Ascending aorta (tissue), 2 donors: ENCODE measurements at regions not wholly inside any gene's neighbourhood (a gene's known extent, or its start where the extent isn't known, plus 50 kb on each side); places are given as distances from the start of the nearest gene placed in this dataset.

Experiments
- DNase-seq, 2 donors: peaks; one replicate each; pipeline ENCODE4 v3.0.0-alpha.2; 2019; ENCODE audit warnings: low spot score in 2 of 2
- H3K27ac ChIP-seq, 2 donors: fragments of 200-600 bp; sonication (generic); one replicate each; pipeline ENCODE4 v1.5.1; 2016 to 2017; ENCODE audit warnings: mild to moderate bottlenecking in 1 of 2
- H3K27me3 ChIP-seq: fragments of 200-600 bp; sonication (generic); one replicate; pipeline ENCODE4 v1.5.1; 2017
- H3K36me3 ChIP-seq, 2 donors: fragments of 200-600 bp; sonication (generic); one replicate each; pipeline ENCODE4 v1.5.1; 2016
- H3K4me1 ChIP-seq, 2 donors: fragments of 200-600 bp; sonication (generic); one replicate each; pipeline ENCODE4 v1.5.1; 2016 to 2017; ENCODE audit warnings: mild to moderate bottlenecking in 1 of 2
- H3K4me3 ChIP-seq, 2 donors: fragments of 200-600 bp; sonication (generic); one replicate each; pipeline ENCODE4 v1.5.1; 2016 to 2017; ENCODE audit warnings: mild to moderate bottlenecking in 1 of 2
- H3K9me3 ChIP-seq, 2 donors: fragments of 200-600 bp; sonication (generic); one replicate each; pipeline ENCODE4 v1.5.1; 2016
- CTCF ChIP-seq, 3 experiments: fragments of 200-600 bp in 2 of 3; fragments of 450-650 bp in 1 of 3; sonication (generic) in 2 of 3; IDR thresholded peaks; one replicate each; pipeline ENCODE4 v1.5.1; 2016 to 2019; ENCODE audit warnings: antibody characterized with exemption in 3 of 3, mild to moderate bottlenecking in 1 of 3, moderate library complexity in 1 of 3
- intact Hi-C: fragments of 100-400 bp; cut with DNase I; formaldehyde crosslinking; loops from one replicate; pipeline ENCODE4 v1.15.1; 2023

GRCh38 chr3:115279939-115280338, 132.9 kb upstream of the ZBTB20 start:
- H3K4me3 ChIP-seq, result no peak overlapping the region
- H3K27ac ChIP-seq, result peak overlapping the region; percentile 61 to 63
- H3K27me3 ChIP-seq, result no peaks in the 10 kb centered on the region
- intact Hi-C loops, result loop anchor here (5.0 kb wide), 1 partner anchor 232 kb away; no protein-coding TSS in a partner anchor
- no peaks in the 10 kb centered on the region for H3K36me3 ChIP-seq
- DNase-seq, result no peak
- H3K4me1 ChIP-seq, result peaks cover 0 to 18% of the 10 kb centered on the region in 2 donors
- H3K9me3 ChIP-seq, result no peaks in the 10 kb centered on the region
- no peak for TF ChIP-seq CTCF (IDR thresholded peaks at IDR 0.05)

GRCh38 chr3:115280506-115280905, 133.4 kb upstream of the ZBTB20 start:
- TF ChIP-seq CTCF (IDR thresholded peaks at IDR 0.05), result no peak
- H3K4me1 ChIP-seq, result peaks cover 0 to 18% of the 10 kb centered on the region in 2 donors
- intact Hi-C loops, result no loop called here
- H3K9me3 ChIP-seq, result no peaks in the 10 kb centered on the region
- H3K36me3 ChIP-seq, result no peaks in the 10 kb centered on the region
- no peak for DNase-seq
- H3K27ac ChIP-seq, result peak overlapping the region; percentile 61 to 63
- no peak overlapping the region for H3K4me3 ChIP-seq
- no peaks in the 10 kb centered on the region for H3K27me3 ChIP-seq

- intact Hi-C loops, result no loop called here
- Histone ChIP-seq H3K27ac (no peak overlapping the region), H3K9me3 (no peaks in the 10 kb centered on the region), H3K4me1 (peaks cover 0 to 18% of the 10 kb centered on the region in 2 donors), H3K27me3 (no peaks in the 10 kb centered on the region), H3K36me3 (no peaks in the 10 kb centered on the region), H3K4me3 (no peak overlapping the region)
- DNase-seq, result no peak
- no peak for TF ChIP-seq CTCF (IDR thresholded peaks at IDR 0.05)
Measured at GRCh38 chr3:115281697-115282675, 134.9 kb upstream of the ZBTB20 start.

GRCh38 chr3:115284980-115285379, 137.9 kb upstream of the ZBTB20 start:
- no peak for DNase-seq
- intact Hi-C loops, result no loop called here
- TF ChIP-seq CTCF (IDR thresholded peaks at IDR 0.05), result no peak
- H3K36me3 ChIP-seq, result no peaks in the 10 kb centered on the region
- H3K4me3 ChIP-seq, result no peak overlapping the region
- H3K4me1 ChIP-seq, result peaks cover 0 to 17% of the 10 kb centered on the region in 2 donors
- no peaks in the 10 kb centered on the region for H3K9me3 ChIP-seq
- H3K27ac ChIP-seq, result no peak overlapping the region
- no peaks in the 10 kb centered on the region for H3K27me3 ChIP-seq

GRCh38 chr3:115286529-115287197, 139.6 kb upstream of the ZBTB20 start:
- intact Hi-C loops, result no loop called here
- Histone ChIP-seq H3K27ac (no peak overlapping the region), H3K9me3 (no peaks in the 10 kb centered on the region), H3K4me1 (peaks cover 0 to 4% of the 10 kb centered on the region in 2 donors), H3K27me3 (no peaks in the 10 kb centered on the region), H3K36me3 (no peaks in the 10 kb centered on the region), H3K4me3 (no peak overlapping the region)
- DNase-seq, result no peak
- no peak for TF ChIP-seq CTCF (IDR thresholded peaks at IDR 0.05)
